K562 (cell line): ENCODE measurements at regions not wholly inside any gene's neighbourhood (a gene's known extent, or its start where the extent isn't known, plus 50 kb on each side); places are given as distances from the start of the nearest gene placed in this dataset.

Source experiments
- ATAC-seq: fragments of 200-7000 bp; cut with Tn5 transposase; 3 replicates; pipeline ENCODE4 v1.9.1; 2020; ENCODE audit warnings: moderate library complexity
- BruUV-seq: library from RNA; stranded (reverse); fragments of 400-500 nt; replicated peaks from 2 replicates; lab custom pipeline; 2021; lab: Mats Ljungman, UMichigan
- CTCF ChIA-PET: fragments of 300-600 bp; formaldehyde crosslinking; extraction: SDS; loops from one replicate; lab custom pipeline; 2021; ENCODE audit warnings: low intra/inter-chr PET ratio; lab: Yijun Ruan, JAX
- POLR2A ChIA-PET: fragments of 300-600, 350-650 bp; sonication (Branson Sonifier 250); formaldehyde crosslinking; extraction: SDS; loops from one replicate; lab custom pipeline; 2021; ENCODE audit warnings: antibody characterized with exemption, inconsistent platforms; lab: Yijun Ruan, JAX
- DNase-seq, 4 experiments: peaks; one replicate each; pipeline versions ENCODE4 v3.0.0 to v3.0.0-alpha.2; 2011 to 2018; ENCODE audit warnings: low spot score in 3 of 4, mixed read lengths in 3 of 4; ENCODE audit errors: extremely low read depth in 1 of 4
- FAIRE-seq: peaks from 2 replicates; lab custom pipeline; 2011; peaks lifted over from hg19 to GRCh38; lab: Jason Lieb, UNC
- H2AFZ ChIP-seq: 2 replicates; pipeline ENCODE4 v1.6.0; 2011; ENCODE audit warnings: low read depth, low read length, control low read depth, inconsistent platforms
- H3K27ac ChIP-seq: fragments of 200-600 bp; 3 replicates; pipeline ENCODE4 v1.8.0; 2011; ENCODE audit warnings: low read depth, mild to moderate bottlenecking, control low read depth, inconsistent platforms, low read length, moderate library complexity, mixed read lengths; ENCODE audit errors: extremely low read depth
- H3K27me3 ChIP-seq, 2 experiments: fragments of 300-600 bp in 1 of 2; 2 replicates in 1 of 2; 3 replicates in 1 of 2; pipeline versions ENCODE4 v1.6.0 to v1.8.0; 2011; ENCODE audit warnings: inconsistent platforms in 2 of 2, low read length in 2 of 2, mild to moderate bottlenecking in 1 of 2, mixed read lengths in 1 of 2, moderate library complexity in 1 of 2; ENCODE audit not compliant: control insufficient read depth in 2 of 2, insufficient read depth in 2 of 2
- H3K36me3 ChIP-seq: fragments of 300-600 bp; 3 replicates; pipeline ENCODE4 v1.8.0; 2011; ENCODE audit warnings: mild to moderate bottlenecking, low read length, inconsistent platforms; ENCODE audit not compliant: control insufficient read depth, insufficient read depth
- H3K4me1 ChIP-seq, 2 experiments: fragments of 200-600 bp in 1 of 2; replicated peaks in 1 of 2; 2 replicates in 1 of 2; 3 replicates in 1 of 2; pipeline versions ENCODE4 v1.5.1 to v1.8.0; 2011; ENCODE audit warnings: inconsistent platforms in 2 of 2, low read length in 2 of 2, mild to moderate bottlenecking in 1 of 2, mixed read lengths in 1 of 2, moderate library complexity in 1 of 2; ENCODE audit not compliant: control insufficient read depth in 2 of 2, insufficient read depth in 2 of 2
- H3K4me2 ChIP-seq: 2 replicates; pipeline ENCODE4 v1.6.1; 2011; ENCODE audit warnings: low read length, control low read depth, inconsistent platforms, mixed read lengths; ENCODE audit not compliant: insufficient read depth
- H3K4me3 ChIP-seq: fragments of 200-600 bp; sonication (generic), shearing (Covaris generic); 2 replicates; pipeline ENCODE4 v1.5.1; 2016; ENCODE audit warnings: control low read depth, inconsistent platforms
- H3K79me2 ChIP-seq: fragments of 200-600 bp; 3 replicates; pipeline ENCODE4 v1.8.0; 2011; ENCODE audit warnings: low read length, inconsistent platforms; ENCODE audit not compliant: control insufficient read depth, insufficient read depth
- H3K9ac ChIP-seq, 2 experiments: 2 replicates each; pipeline versions ENCODE4 v1.6.0 to v1.6.1; 2011; ENCODE audit warnings: low read depth in 2 of 2, low read length in 2 of 2, control low read depth in 1 of 2, inconsistent platforms in 1 of 2, mild to moderate bottlenecking in 1 of 2, mixed read lengths in 1 of 2; ENCODE audit not compliant: insufficient read depth in 1 of 2
- H3K9me1 ChIP-seq: one replicate; pipeline ENCODE4 v1.6.0; 2011; ENCODE audit warnings: inconsistent platforms, mild to moderate bottlenecking, low read length, moderate library complexity; ENCODE audit not compliant: control insufficient read depth, insufficient read depth
- H3K9me3 ChIP-seq: replicated peaks from 2 replicates; pipeline ENCODE4 v1.5.1; 2011; ENCODE audit warnings: low read depth, low read length, inconsistent platforms; ENCODE audit not compliant: control insufficient read depth, insufficient read depth
- H4K20me1 ChIP-seq: replicated peaks from 2 replicates; pipeline ENCODE4 v1.6.1; 2011; ENCODE audit warnings: low read length, inconsistent platforms, mixed read lengths; ENCODE audit not compliant: control insufficient read depth, insufficient read depth
- EZH2 ChIP-seq: IDR thresholded peaks from 2 replicates; pipeline ENCODE4 v1.6.1; 2012; ENCODE audit warnings: low read depth, mild to moderate bottlenecking, inconsistent platforms, low read length, borderline replicate concordance
- FUS ChIP-seq: fragments of 200-400 bp; formaldehyde crosslinking; optimal IDR thresholded peaks from 2 replicates; pipeline ENCODE3; 2017; ENCODE audit warnings: low read depth, low read length
- HDAC2 ChIP-seq: fragments of 450-650 bp; IDR thresholded peaks from 2 replicates; pipeline ENCODE4 v1.6.1; 2016; ENCODE audit warnings: mild to moderate bottlenecking
- HEY1 ChIP-seq: fragments of 250-450 bp; sonication (Bioruptor Pico); IDR thresholded peaks from 2 replicates; pipeline ENCODE4 v1.5.0; 2020; ENCODE audit warnings: mild to moderate bottlenecking, moderate library complexity, borderline replicate concordance
- NELFE ChIP-seq: IDR thresholded peaks from 2 replicates; pipeline ENCODE4 v1.6.1; 2011; ENCODE audit warnings: mild to moderate bottlenecking; ENCODE audit not compliant: insufficient read depth, insufficient read length
- NFIC ChIP-seq: fragments of 450-650 bp; IDR thresholded peaks from 2 replicates; pipeline ENCODE4 v1.6.1; 2017; ENCODE audit warnings: mild to moderate bottlenecking, inconsistent platforms
- NFYB ChIP-seq: IDR thresholded peaks from 2 replicates; pipeline ENCODE4 v1.6.1; 2011; ENCODE audit warnings: mild to moderate bottlenecking, moderate library complexity; ENCODE audit not compliant: insufficient read length; ENCODE audit errors: extremely low read depth
- OTX1 ChIP-seq: fragments of 450-650 bp; formaldehyde crosslinking; IDR thresholded peaks from 2 replicates; pipeline ENCODE4 v1.4.0; 2022; ENCODE audit warnings: mild to moderate bottlenecking
- RAD21 ChIP-seq, 2 experiments: fragments of 250-450 bp in 1 of 2; fragments of 450-650 bp in 1 of 2; sonication (Bioruptor Pico) in 1 of 2; formaldehyde crosslinking in 1 of 2; IDR thresholded peaks in 1 of 2; conservative IDR thresholded peaks in 1 of 2; 2 replicates each; pipeline versions ENCODE4 v1.4.0 to v1.8.0; 2020 to 2022; ENCODE audit warnings: mild to moderate bottlenecking in 2 of 2, moderate library complexity in 1 of 2
- TEAD4 ChIP-seq, 2 experiments: sonication (generic) in 1 of 2; formaldehyde crosslinking in 1 of 2; IDR thresholded peaks; 2 replicates each; pipeline versions ENCODE4 v1.6.1 to v1.8.0; 2012 to 2022; ENCODE audit warnings: borderline replicate concordance in 1 of 2, inconsistent platforms in 1 of 2, low read length in 1 of 2, mild to moderate bottlenecking in 1 of 2, missing genetic modification reagents in 1 of 2
- ZBTB7A ChIP-seq: IDR thresholded peaks from 2 replicates; pipeline ENCODE4 v1.6.1; 2011; ENCODE audit warnings: low read depth, mild to moderate bottlenecking, low read length, moderate library complexity, borderline replicate concordance; ENCODE audit not compliant: control insufficient read depth
- ZNF239 ChIP-seq: fragments of 250-450 bp; sonication (Bioruptor Pico); IDR thresholded peaks from 2 replicates; pipeline ENCODE4 v1.4.0; 2020; ENCODE audit warnings: mild to moderate bottlenecking
- ZNF561 ChIP-seq: fragments of 450-650 bp; formaldehyde crosslinking; conservative IDR thresholded peaks from 2 replicates; pipeline ENCODE4 v1.4.0; 2020; ENCODE audit warnings: mild to moderate bottlenecking, moderate library complexity
- ZNF695 ChIP-seq: fragments of 450-650 bp; formaldehyde crosslinking; IDR thresholded peaks from 2 replicates; pipeline ENCODE4 v1.4.0; 2020; ENCODE audit warnings: mild to moderate bottlenecking, moderate library complexity
- ZNF717 ChIP-seq: fragments of 250-450 bp; sonication (Bioruptor Pico); IDR thresholded peaks from 2 replicates; pipeline ENCODE4 v1.5.0; 2021
- WGBS: fragments of 100-300 bp; shearing (Covaris generic); methylation state at CpG from one replicate; pipeline ENCODE4 v1.1.6; 2016; ENCODE audit warnings: low coverage, mixed read lengths; ENCODE audit not compliant: insufficient coverage; ENCODE audit errors: missing lambda C conversion rate; 5-methylcytosine and 5-hydroxymethylcytosine counted together
- in situ Hi-C: fragments of 300-500 bp; cut with MboI; formaldehyde crosslinking; loops from 4 replicates; pipeline ENCODE4 v1.15.0; 2018; ENCODE audit warnings: inconsistent platforms, mixed read lengths
- intact Hi-C: fragments of 100-400 bp; cut with micrococcal nuclease; formaldehyde crosslinking; loops from 2 replicates; pipeline ENCODE4 v1.14.2; 2022
- TF ChIP-seq, protein P1 (sequence below): sonication (generic); formaldehyde crosslinking; IDR thresholded peaks from 2 replicates; pipeline ENCODE4 v1.8.1; 2023; ENCODE audit warnings: mild to moderate bottlenecking, missing genetic modification reagents, moderate library complexity
- TF ChIP-seq, protein P2 (sequence below): IDR thresholded peaks from 2 replicates; pipeline ENCODE4 v1.6.1; 2014; ENCODE audit warnings: antibody characterized with exemption

GRCh38 chr3:194023501-194024280 lies 112.3 kb upstream of the HES1 start:
- POLR2A ChIA-PET: interaction anchor here (0.7 to 1.1 kb wide), 5 partner anchors 10 to 85 kb away, joined by 3 to 5 read pairs (median 3); no protein-coding TSS in a partner anchor
- Histone ChIP-seq H3K27me3 (no peaks in the 10 kb centered on the region), H3K4me1 (no peaks in the 10 kb centered on the region), H3K9me3 (no peaks in the 10 kb centered on the region), H3K9me1 (no peaks in the 10 kb centered on the region), H3K4me2 (no peak overlapping the region), H3K4me3 (no peak overlapping the region), H3K27ac (no peak overlapping the region), H3K36me3 (no peaks in the 10 kb centered on the region), H2AFZ (no peak overlapping the region), H3K9ac (no peak overlapping the region), H3K79me2 (no peaks in the 10 kb centered on the region), H4K20me1 (no peaks in the 10 kb centered on the region)
- no TSS peak for BruUV-seq
- intact Hi-C loops: no loop called here
- CTCF ChIA-PET: no interaction called here
- no peak for TF ChIP-seq ZNF695 (CRISPR knock-in tag)
- TF ChIP-seq ZNF561: no peak
- no peak for TF ChIP-seq OTX1 (CRISPR knock-in tag)
- TF ChIP-seq HEY1: no peak
- no peak for TF ChIP-seq ZNF239 (CRISPR knock-in tag)
- no peak for TF ChIP-seq TEAD4 (IDR thresholded peaks at IDR 0.05; ENCODE audit: low read length)
- no peak for TF ChIP-seq TEAD4 (CRISPR knock-in tag; IDR thresholded peaks at IDR 0.05; ENCODE audit: borderline replicate concordance)
- TF ChIP-seq NFIC: peak; percentile 40
- TF ChIP-seq, protein P1, sequence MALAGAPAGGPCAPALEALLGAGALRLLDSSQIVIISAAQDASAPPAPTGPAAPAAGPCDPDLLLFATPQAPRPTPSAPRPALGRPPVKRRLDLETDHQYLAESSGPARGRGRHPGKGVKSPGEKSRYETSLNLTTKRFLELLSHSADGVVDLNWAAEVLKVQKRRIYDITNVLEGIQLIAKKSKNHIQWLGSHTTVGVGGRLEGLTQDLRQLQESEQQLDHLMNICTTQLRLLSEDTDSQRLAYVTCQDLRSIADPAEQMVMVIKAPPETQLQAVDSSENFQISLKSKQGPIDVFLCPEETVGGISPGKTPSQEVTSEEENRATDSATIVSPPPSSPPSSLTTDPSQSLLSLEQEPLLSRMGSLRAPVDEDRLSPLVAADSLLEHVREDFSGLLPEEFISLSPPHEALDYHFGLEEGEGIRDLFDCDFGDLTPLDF (CRISPR knock-in tag): no peak
- TF ChIP-seq, protein P2, sequence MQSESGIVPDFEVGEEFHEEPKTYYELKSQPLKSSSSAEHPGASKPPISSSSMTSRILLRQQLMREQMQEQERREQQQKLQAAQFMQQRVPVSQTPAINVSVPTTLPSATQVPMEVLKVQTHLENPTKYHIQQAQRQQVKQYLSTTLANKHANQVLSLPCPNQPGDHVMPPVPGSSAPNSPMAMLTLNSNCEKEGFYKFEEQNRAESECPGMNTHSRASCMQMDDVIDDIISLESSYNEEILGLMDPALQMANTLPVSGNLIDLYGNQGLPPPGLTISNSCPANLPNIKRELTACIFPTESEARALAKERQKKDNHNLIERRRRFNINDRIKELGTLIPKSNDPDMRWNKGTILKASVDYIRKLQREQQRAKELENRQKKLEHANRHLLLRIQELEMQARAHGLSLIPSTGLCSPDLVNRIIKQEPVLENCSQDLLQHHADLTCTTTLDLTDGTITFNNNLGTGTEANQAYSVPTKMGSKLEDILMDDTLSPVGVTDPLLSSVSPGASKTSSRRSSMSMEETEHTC: no peak
- TF ChIP-seq ZNF717 (CRISPR knock-in tag): no peak
- TF ChIP-seq EZH2: no peak
- TF ChIP-seq RAD21 (CRISPR knock-in tag; conservative IDR thresholded peaks at IDR 0.05 in 1 of 2, IDR thresholded peaks at IDR 0.05 in 1 of 2): peak in 1 of 2 experiments; percentile 24; a peak in 1 of 4 replicates
- no peak for TF ChIP-seq NFYB
- TF ChIP-seq HDAC2: no peak
- TF ChIP-seq NELFE: no peak
- no peak for TF ChIP-seq ZBTB7A
- no peak for TF ChIP-seq FUS
- DNase-seq: no peak
- FAIRE-seq: no peak
- ATAC-seq: peak; percentile 57; the same call in 1 of the 3 replicates
- in situ Hi-C loops: no loop called here
- 49% methylated on average over 9 of the region's 9 CpGs for WGBS
